C4-2B (cell line): ENCODE measurements at regions not wholly inside any gene's neighbourhood (a gene's known extent, or its start where the extent isn't known, plus 50 kb on each side); places are given as distances from the start of the nearest gene placed in this dataset.

ENCODE experiments used
- H3K27ac ChIP-seq: fragments of 450-650 bp; 2 replicates; pipeline ENCODE4 v1.5.1; 2017
- CTCF ChIP-seq: fragments of 450-650 bp; conservative IDR thresholded peaks from 2 replicates; pipeline ENCODE4 v1.5.1; 2017; ENCODE audit warnings: mild to moderate bottlenecking
- ZFX ChIP-seq: fragments of 450-650 bp; IDR thresholded peaks from 2 replicates; pipeline ENCODE4 v1.6.1; 2017

DNA sequence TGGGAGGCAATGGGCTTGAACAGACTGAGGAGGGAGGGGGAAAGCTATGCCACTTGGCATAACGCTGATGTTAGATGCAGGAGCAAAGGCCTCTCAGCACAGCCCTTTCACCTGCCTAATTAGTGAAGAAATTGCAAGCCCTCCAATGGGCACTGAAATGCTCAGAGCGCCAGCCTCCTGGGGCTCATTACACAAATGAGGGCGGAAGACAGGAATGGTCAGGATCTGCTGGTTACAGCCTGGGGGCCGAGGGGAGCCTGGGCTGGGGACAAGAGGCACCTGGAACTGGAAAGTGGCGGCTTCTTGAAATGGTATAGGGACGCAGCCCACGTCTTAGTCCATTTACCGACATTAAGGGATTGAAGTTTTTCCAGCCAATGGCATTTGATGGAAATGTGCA is 50.2 kb upstream of the PLET1 start:
- no peak overlapping the region for H3K27ac ChIP-seq
- TF ChIP-seq ZFX (no peak), CTCF (no peak)

GRCh38 chr11:112315057-112315720 is 54.5 kb upstream of the PLET1 start:
- TF ChIP-seq CTCF (no peak), ZFX (no peak)
- no peak overlapping the region for H3K27ac ChIP-seq

DNA sequence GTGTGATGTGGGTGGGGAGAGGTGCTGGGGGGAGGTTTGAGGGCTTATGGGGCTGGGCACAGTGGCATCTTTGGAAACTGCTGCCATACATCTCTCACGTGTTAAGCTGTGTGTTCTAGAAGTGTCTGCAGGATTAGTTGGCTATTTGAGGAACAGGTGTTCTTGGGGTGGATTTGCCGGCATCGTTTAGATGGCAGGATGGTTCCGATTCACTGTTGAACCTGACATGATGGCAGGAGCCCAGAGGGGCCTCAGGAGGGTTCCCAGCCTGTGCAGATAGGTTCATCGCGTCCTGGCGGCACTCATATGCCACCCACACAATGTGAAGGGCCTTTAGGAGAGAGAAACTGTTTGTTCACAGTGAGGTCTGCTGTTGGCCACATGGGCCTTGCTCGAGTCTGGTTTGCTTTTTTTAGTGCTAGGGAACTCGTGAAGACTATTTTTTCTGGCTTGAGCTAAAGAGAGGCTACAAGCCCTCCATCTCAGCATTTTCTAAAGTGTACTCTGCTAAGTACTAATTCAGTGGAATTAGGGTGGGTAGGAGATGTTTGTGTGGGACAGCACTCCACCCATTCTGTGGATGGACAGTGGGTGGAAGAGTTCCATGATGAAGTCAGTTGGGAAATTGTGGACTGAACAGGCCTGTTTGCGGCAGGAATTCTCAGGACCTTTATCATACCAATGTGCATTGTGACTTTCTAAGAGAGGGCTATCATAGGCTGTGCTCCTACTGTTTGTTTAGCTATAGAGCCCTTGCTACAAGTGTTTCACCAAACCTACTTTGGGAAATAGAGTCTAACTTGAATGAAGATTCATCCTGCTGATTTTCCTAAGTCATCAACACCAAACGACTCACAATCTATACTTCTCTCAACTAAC is 55.4 kb upstream of the PLET1 start:
- no peak overlapping the region for H3K27ac ChIP-seq
- no peak for TF ChIP-seq CTCF

DNA sequence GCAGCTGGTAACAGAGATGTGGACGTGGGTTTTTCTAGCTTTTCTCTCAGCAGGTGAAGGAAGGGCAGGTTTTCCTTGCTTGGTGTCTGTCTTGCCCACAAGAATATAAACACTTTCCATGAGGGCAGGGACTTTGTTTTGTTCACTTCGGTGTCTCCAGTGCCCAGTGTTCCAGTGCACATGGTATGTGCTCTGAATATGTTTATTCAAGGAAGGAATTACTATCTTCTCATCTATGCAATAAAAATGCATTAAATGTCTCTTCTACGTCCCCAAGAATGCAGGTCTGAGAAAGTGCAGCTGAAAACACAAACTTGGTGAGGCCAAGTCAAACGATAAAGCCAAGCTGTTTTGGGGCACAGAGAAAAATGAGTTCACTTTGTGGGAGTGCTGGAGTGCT is 56.3 kb upstream of the PLET1 start:
- H3K27ac ChIP-seq: peak overlapping the region; percentile 11; the same call in 1 of the 2 replicates
- TF ChIP-seq CTCF (no peak), ZFX (no peak)

DNA sequence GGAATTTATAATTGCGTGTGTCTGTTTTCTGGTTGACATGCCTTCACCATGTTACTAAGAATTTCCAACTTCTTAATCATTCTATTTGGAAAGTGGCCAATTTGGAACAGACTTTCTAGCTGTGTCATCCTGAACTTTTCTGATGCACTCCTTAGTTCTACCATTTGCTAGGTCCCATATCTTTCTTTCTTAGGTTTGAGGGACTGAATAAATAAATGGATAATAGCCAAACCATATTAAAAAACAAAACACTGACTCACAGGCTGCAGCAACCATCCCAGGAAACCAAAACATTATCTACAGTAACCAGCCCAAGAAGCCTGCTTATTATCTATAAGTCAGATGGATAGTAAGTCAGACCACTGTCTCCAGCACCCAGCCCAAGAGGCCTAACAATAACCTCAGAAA is 57.5 kb upstream of the PLET1 start:
- no peak for TF ChIP-seq CTCF
- TF ChIP-seq ZFX: no peak
- peak overlapping the region; percentile 35; the same call in 1 of the 2 replicates for H3K27ac ChIP-seq

DNA sequence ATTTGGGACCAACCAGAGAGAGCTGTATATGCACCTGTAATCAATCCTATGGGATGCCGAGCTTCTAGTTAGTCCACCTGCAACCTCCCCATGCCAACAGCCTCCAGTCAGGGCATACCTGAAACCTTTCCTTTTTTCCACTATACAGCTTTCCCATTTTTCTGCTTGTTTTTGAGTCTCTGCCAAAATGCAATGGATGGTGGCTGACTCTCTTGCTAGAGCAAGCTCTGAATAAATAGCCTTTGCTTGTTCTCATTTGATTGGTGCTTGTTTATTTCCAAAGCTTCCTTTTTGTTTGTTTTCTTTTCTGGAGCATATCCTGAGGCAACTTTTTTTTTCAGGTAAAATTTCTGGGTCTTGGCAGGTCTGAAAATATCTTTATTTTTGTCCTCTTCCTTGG is 58.0 kb upstream of the PLET1 start:
- H3K27ac ChIP-seq: peak overlapping the region; percentile 35; the same call in 1 of the 2 replicates
- TF ChIP-seq CTCF (no peak), ZFX (no peak)

DNA sequence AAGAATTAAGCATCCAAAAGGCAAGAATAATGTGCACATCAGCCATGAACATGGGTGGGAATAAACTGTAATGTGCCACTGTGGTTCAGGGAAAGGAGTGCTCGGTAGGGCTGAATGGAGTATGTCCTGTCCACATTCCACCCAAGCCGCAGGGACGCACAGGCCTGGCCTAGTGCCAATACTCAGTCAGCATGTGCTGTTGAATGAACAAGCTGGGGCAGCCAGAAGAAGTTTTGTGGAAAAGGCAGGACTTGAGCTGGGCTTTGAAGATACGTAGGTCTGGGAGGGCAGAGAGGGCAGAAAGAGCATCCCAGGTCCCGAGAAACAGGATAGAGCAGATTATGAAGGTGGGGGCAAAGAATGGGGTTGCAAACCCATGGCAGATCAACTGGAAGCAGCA is 60.0 kb upstream of the PLET1 start:
- TF ChIP-seq ZFX (no peak), CTCF (no peak)
- peak overlapping the region; percentile 60; the same call in 1 of the 2 replicates for H3K27ac ChIP-seq
